AG04450 (cell line): ENCODE measurements at regions not wholly inside any gene's neighbourhood (a gene's known extent, or its start where the extent isn't known, plus 50 kb on each side); places are given as distances from the start of the nearest gene placed in this dataset.

Source experiments
- CTCF ChIA-PET: fragments of 300-600, 350-600 bp; formaldehyde crosslinking; extraction: SDS; loops from one replicate; lab custom pipeline; 2022; ENCODE audit warnings: antibody characterized with exemption, inconsistent platforms; lab: Charles Lee
- POLR2A ChIA-PET: fragments of 350-600 bp; formaldehyde crosslinking; extraction: SDS; loops from one replicate; lab custom pipeline; 2021; ENCODE audit warnings: antibody characterized with exemption, inconsistent platforms; lab: Yijun Ruan, JAX
- DNase-seq: peaks from one replicate; pipeline ENCODE4 v3.0.0-alpha.2; 2011; ENCODE audit warnings: low read depth, low spot score
- H3K27ac ChIP-seq: one replicate; pipeline ENCODE4 v1.5.1; 2012; ENCODE audit warnings: low read depth, low read length, control low read depth
- H3K27me3 ChIP-seq: one replicate; pipeline ENCODE4 v1.6.0; 2012; ENCODE audit warnings: low read length; ENCODE audit not compliant: control insufficient read depth, insufficient read depth
- H3K4me3 ChIP-seq: 2 replicates; pipeline ENCODE4 v1.5.1; 2011; ENCODE audit warnings: mild to moderate bottlenecking, low read depth, low read length, control low read depth
- H3K9me3 ChIP-seq: 2 replicates; pipeline ENCODE4 v1.5.1; 2012; ENCODE audit warnings: low read length; ENCODE audit not compliant: control insufficient read depth, insufficient read depth
- CTCF ChIP-seq: IDR thresholded peaks from 2 replicates; pipeline ENCODE4 v1.5.1; 2011; ENCODE audit warnings: low read depth, low read length, control low read depth, inconsistent platforms

GRCh38 chr11:27274854-27275395 lies 88.1 kb downstream of the CCDC34 start:
- peaks cover 67% of the 10 kb centered on the region for H3K27me3 ChIP-seq
- ChIA-PET POLR2A (no interaction called here), CTCF (interaction anchor here (0.9 to 1.2 kb wide), 2 partner anchors 22 to 91 kb away, joined by 3 to 4 read pairs; no protein-coding TSS in a partner anchor)
- TF ChIP-seq CTCF = no peak
- H3K27ac ChIP-seq = no peak overlapping the region
- H3K4me3 ChIP-seq = no peak overlapping the region
- no peaks in the 10 kb centered on the region for H3K9me3 ChIP-seq
- no peak for DNase-seq

GRCh38 chr11:27266125-27266524 lies 96.9 kb downstream of the CCDC34 start:
- Histone ChIP-seq H3K27me3 (peaks cover 16% of the 10 kb centered on the region), H3K27ac (no peak overlapping the region), H3K9me3 (no peaks in the 10 kb centered on the region), H3K4me3 (no peak overlapping the region)
- ChIA-PET CTCF (no interaction called here), POLR2A (no interaction called here)
- TF ChIP-seq CTCF = no peak
- no peak for DNase-seq

- Histone ChIP-seq H3K27me3 (peaks cover 14% of the 10 kb centered on the region), H3K4me3 (no peak overlapping the region), H3K27ac (no peak overlapping the region), H3K9me3 (no peaks in the 10 kb centered on the region)
- CTCF ChIA-PET = interaction anchor here (0.7 to 1.1 kb wide), 2 partner anchors 32 to 80 kb away, joined by 3 to 5 read pairs; no protein-coding TSS in a partner anchor
- POLR2A ChIA-PET = no interaction called here
- no peak for TF ChIP-seq CTCF
- no peak for DNase-seq
These were observed 99.0 kb downstream of the CCDC34 start for GRCh38 chr11:27263986-27264385.

- H3K9me3 ChIP-seq = no peaks in the 10 kb centered on the region
- ChIA-PET POLR2A (no interaction called here), CTCF (interaction anchor here (1.1 kb wide), 1 partner anchor 33 kb away, joined by 3 read pairs; no protein-coding TSS in a partner anchor)
- no peak for TF ChIP-seq CTCF
- no peak for DNase-seq
- H3K4me3 ChIP-seq = no peak overlapping the region
- H3K27me3 ChIP-seq = peaks cover 14% of the 10 kb centered on the region
- no peak overlapping the region for H3K27ac ChIP-seq
These were observed 100.0 kb downstream of the CCDC34 start for GRCh38 chr11:27263046-27263445.

- Histone ChIP-seq H3K27me3 (peaks cover 2% of the 10 kb centered on the region), H3K9me3 (no peaks in the 10 kb centered on the region), H3K4me3 (no peak overlapping the region), H3K27ac (no peak overlapping the region)
- POLR2A ChIA-PET = no interaction called here
- DNase-seq = peak; percentile 54
- CTCF ChIA-PET = interaction anchor here (2.2 kb wide), 1 partner anchor 230 kb away, joined by 5 read pairs; no protein-coding TSS in a partner anchor
- TF ChIP-seq CTCF = no peak
These were observed 107.6 kb downstream of the CCDC34 start for GRCh38 chr11:27255447-27255828.
